KG1 (cell line): ENCODE measurements at regions not wholly inside any gene's neighbourhood (a gene's known extent, or its start where the extent isn't known, plus 50 kb on each side); places are given as distances from the start of the nearest gene placed in this dataset.

Experiments
- DNase-seq: peaks from one replicate; lab custom pipeline; 2025; lab: John Stamatoyannopoulos, UW

GRCh38 chr13:44273991-44274770 is 99.4 kb upstream of the SERP2 start:
- DNase-seq: no peak

- DNase-seq: no peak
These were observed 98.8 kb upstream of the SERP2 start for GRCh38 chr13:44274771-44275205.

- no peak for DNase-seq
These were observed 98.2 kb upstream of the SERP2 start for GRCh38 chr13:44275381-44275780.

- DNase-seq: no peak
These were observed 97.6 kb upstream of the SERP2 start for GRCh38 chr13:44276061-44276460.

- no peak for DNase-seq
These were observed 96.2 kb upstream of the SERP2 start for GRCh38 chr13:44277459-44277858.

GRCh38 chr13:44278166-44278565 is 95.5 kb upstream of the SERP2 start:
- no peak for DNase-seq

- DNase-seq: no peak
These were observed 93.2 kb upstream of the SERP2 start for GRCh38 chr13:44280456-44280855.

- no peak for DNase-seq
These were observed 92.2 kb upstream of the SERP2 start for GRCh38 chr13:44281252-44282000.

GRCh38 chr13:44283600-44283999 is 90.0 kb upstream of the SERP2 start:
- DNase-seq: no peak

- DNase-seq: no peak
These were observed 85.7 kb upstream of the SERP2 start for GRCh38 chr13:44287958-44288357.

GRCh38 chr13:44292545-44292944 is 81.1 kb upstream of the SERP2 start:
- DNase-seq: no peak

GRCh38 chr13:44293374-44293773 is 80.2 kb upstream of the SERP2 start:
- no peak for DNase-seq

GRCh38 chr13:44293908-44294735 is 79.5 kb upstream of the SERP2 start:
- no peak for DNase-seq

- DNase-seq: no peak
These were observed 78.7 kb upstream of the SERP2 start for GRCh38 chr13:44294876-44295275.

- DNase-seq: no peak
These were observed 76.8 kb upstream of the SERP2 start for GRCh38 chr13:44296856-44297255.

GRCh38 chr13:44298314-44298713 is 75.3 kb upstream of the SERP2 start:
- no peak for DNase-seq

GRCh38 chr13:44299152-44299943 is 74.3 kb upstream of the SERP2 start:
- DNase-seq: no peak

GRCh38 chr13:44300895-44301638 is 72.6 kb upstream of the SERP2 start:
- no peak for DNase-seq

- DNase-seq: no peak
These were observed 72.0 kb upstream of the SERP2 start for GRCh38 chr13:44301639-44302015.

- no peak for DNase-seq
These were observed 71.4 kb upstream of the SERP2 start for GRCh38 chr13:44302233-44302632.

- DNase-seq: no peak
These were observed 70.6 kb upstream of the SERP2 start for GRCh38 chr13:44302940-44303575.
